GM12891 (cell line): ENCODE measurements at regions not wholly inside any gene's neighbourhood (a gene's known extent, or its start where the extent isn't known, plus 50 kb on each side); places are given as distances from the start of the nearest gene placed in this dataset.

Experiments used
- PAX5 ChIP-seq: IDR thresholded peaks from 2 replicates; pipeline ENCODE4 v1.6.1; 2011; ENCODE audit warnings: low read length, moderate library complexity, mild to moderate bottlenecking; ENCODE audit not compliant: insufficient read depth, severe bottlenecking
- POLR2A ChIP-seq: IDR thresholded peaks from 2 replicates; pipeline ENCODE4 v1.6.1; 2011; ENCODE audit warnings: low read depth, low read length, control low read depth
- POLR2AphosphoS5 ChIP-seq: IDR thresholded peaks from 2 replicates; pipeline ENCODE4 v1.6.1; 2011; ENCODE audit warnings: low read depth, low read length, control low read depth
- SPI1 ChIP-seq: IDR thresholded peaks from 2 replicates; pipeline ENCODE4 v1.6.1; 2011; ENCODE audit warnings: low read depth, low read length, control low read depth
- TAF1 ChIP-seq: IDR thresholded peaks from 2 replicates; pipeline ENCODE4 v1.6.1; 2011; ENCODE audit warnings: low read depth, low read length, control low read depth

DNA sequence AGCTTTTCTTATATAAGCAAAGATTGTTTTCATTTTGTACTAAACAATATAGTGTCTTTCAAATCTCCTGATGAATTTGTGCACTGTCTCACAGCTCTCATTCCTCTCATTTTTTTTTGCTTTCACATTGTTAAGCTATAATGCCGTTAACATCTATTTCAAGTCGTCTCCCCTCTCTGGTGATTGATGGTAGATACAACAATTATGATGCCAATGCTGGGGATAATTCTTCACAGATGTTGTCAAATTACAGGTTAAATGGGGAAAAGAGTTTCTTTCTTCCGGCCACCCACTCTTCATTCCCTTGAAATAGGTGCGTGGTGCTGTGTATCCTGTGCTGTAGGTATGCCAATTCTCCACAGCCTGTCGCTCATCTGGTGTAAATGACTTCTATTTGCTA, 1053.7 kb upstream of the ZEB2 start:
- TF ChIP-seq POLR2A (no peak), POLR2AphosphoS5 (no peak), TAF1 (no peak), SPI1 (no peak), PAX5 (no peak)
